NCI-H146 (cell line): ENCODE measurements at regions not wholly inside any gene's neighbourhood (a gene's known extent, or its start where the extent isn't known, plus 50 kb on each side); places are given as distances from the start of the nearest gene placed in this dataset.

ENCODE experiments used
- DNase-seq: peaks from one replicate; lab custom pipeline; 2025; lab: John Stamatoyannopoulos, UW

GRCh38 chr9:78806492-78807160 lies 509.7 kb downstream of the PSAT1 start:
- no peak for DNase-seq

GRCh38 chr9:78807286-78807685 lies 510.4 kb downstream of the PSAT1 start:
- DNase-seq, result no peak

- no peak for DNase-seq
Measured at GRCh38 chr9:78808048-78808447, 511.1 kb downstream of the PSAT1 start.

- no peak for DNase-seq
Measured at GRCh38 chr9:78811622-78812276, 514.8 kb downstream of the PSAT1 start.

- DNase-seq, result no peak
Measured at GRCh38 chr9:78812665-78813064, 515.7 kb downstream of the PSAT1 start.

GRCh38 chr9:78813602-78814180 lies 516.8 kb downstream of the PSAT1 start:
- peak; percentile 3 for DNase-seq

- peak; percentile 25 for DNase-seq
Measured at GRCh38 chr9:78821126-78821822, 524.3 kb downstream of the PSAT1 start.

- DNase-seq, result no peak
Measured at GRCh38 chr9:78826527-78826926, 529.6 kb downstream of the PSAT1 start.

- DNase-seq, result peak; percentile 16
Measured at GRCh38 chr9:78828521-78828920, 531.6 kb downstream of the PSAT1 start.

GRCh38 chr9:78830301-78830700 lies 533.4 kb downstream of the PSAT1 start:
- DNase-seq, result no peak

GRCh38 chr9:78831726-78832125 lies 534.8 kb downstream of the PSAT1 start:
- DNase-seq, result no peak

GRCh38 chr9:78835928-78836450 lies 539.1 kb downstream of the PSAT1 start:
- DNase-seq, result no peak

GRCh38 chr9:78839252-78839651 lies 542.3 kb downstream of the PSAT1 start:
- DNase-seq, result no peak

- no peak for DNase-seq
Measured at GRCh38 chr9:78848061-78848460, 551.1 kb downstream of the PSAT1 start.

- DNase-seq, result no peak
Measured at GRCh38 chr9:78856144-78856543, 559.2 kb downstream of the PSAT1 start.

GRCh38 chr9:78856781-78857180 lies 559.9 kb downstream of the PSAT1 start:
- DNase-seq, result no peak

- peak; percentile 62 for DNase-seq
Measured at GRCh38 chr9:78857373-78858225, 560.7 kb downstream of the PSAT1 start.

- DNase-seq, result no peak
Measured at GRCh38 chr9:78858266-78858665, 561.3 kb downstream of the PSAT1 start.

GRCh38 chr9:78860801-78861475 lies 564.0 kb downstream of the PSAT1 start:
- DNase-seq, result no peak

GRCh38 chr9:78863531-78863930 lies 566.6 kb downstream of the PSAT1 start:
- no peak for DNase-seq

- DNase-seq, result no peak
Measured at GRCh38 chr9:78865737-78866136, 568.8 kb downstream of the PSAT1 start.
